ENCODE measurements at regions not wholly inside any gene's neighbourhood (a gene's known extent, or its start where the extent isn't known, plus 50 kb on each side); places are given as distances from the start of the nearest gene placed in this dataset.

GRCh38 chr3:67986706-67987105 lies 332.3 kb upstream of the SUCLG2 start:
- H3K4me1 ChIP-seq (ENCODE audit: control insufficient read depth in 1 of 2, insufficient read depth in 2 of 2, low read length in 2 of 2): no peaks in the 10 kb centered on the region
- no peaks in the 10 kb centered on the region for H3K27me3 Mint-ChIP-seq (ENCODE audit: low read depth in 3 of 3)
- peaks cover 0 to 2% (median 0%) of the 10 kb centered on the region in 7 donors for H3K9me3 Mint-ChIP-seq
- no peak for TF ChIP-seq CTCF (IDR thresholded peaks at IDR 0.05)
- H3K79me2 ChIP-seq (ENCODE audit: insufficient read depth, low read length): no peaks in the 10 kb centered on the region
- no peak for DNase-seq
- H3K27me3 ChIP-seq (ENCODE audit: control insufficient read depth in 2 of 2, insufficient read depth in 2 of 2, low read length in 2 of 2): no peaks in the 10 kb centered on the region
- no peaks in the 10 kb centered on the region for H3K4me1 Mint-ChIP-seq
- H3K36me3 Mint-ChIP-seq: no peaks in the 10 kb centered on the region
- no peaks in the 10 kb centered on the region for H3K9me3 ChIP-seq (replicated peaks in 1 of 2; ENCODE audit: control insufficient read depth in 1 of 2, insufficient read depth in 1 of 2, low read length in 2 of 2)
- H3K4me3 ChIP-seq (replicated peaks in 1 of 3; ENCODE audit: low read depth in 2 of 3, low read length in 3 of 3): no peak overlapping the region
- H3K4me2 ChIP-seq (replicated peaks; ENCODE audit: extremely low read depth, low read length, poor library complexity, severe bottlenecking): no peak overlapping the region
- H3K27ac Mint-ChIP-seq: no peak overlapping the region
- no peak overlapping the region for H3K27ac ChIP-seq (ENCODE audit: low read depth in 1 of 2, low read length in 2 of 2)
- H3K9ac ChIP-seq (ENCODE audit: insufficient read depth, low read length, poor library complexity, severe bottlenecking): no peak overlapping the region
- no peak overlapping the region for H2AFZ ChIP-seq (ENCODE audit: insufficient read depth, low read depth, low read length, poor library complexity, severe bottlenecking)
- no peak overlapping the region for H3K4me3 Mint-ChIP-seq
- 100% methylated on average over 2 of the region's 4 CpGs for WGBS (ENCODE audit: insufficient coverage)
- H4K20me1 ChIP-seq (ENCODE audit: insufficient read depth, low read length): no peaks in the 10 kb centered on the region
- intact Hi-C loops (cut with micrococcal nuclease): no loop called here
- no peaks in the 10 kb centered on the region for H3K36me3 ChIP-seq (replicated peaks in 1 of 2; ENCODE audit: control insufficient read depth in 1 of 2, insufficient read depth in 2 of 2, low read length in 2 of 2)

GRCh38 chr3:67983166-67983565 lies 328.8 kb upstream of the SUCLG2 start:
- WGBS (ENCODE audit: insufficient coverage): 89% methylated on average over 1 of the region's 3 CpGs
- no peak overlapping the region for H2AFZ ChIP-seq (ENCODE audit: insufficient read depth, low read depth, low read length, poor library complexity, severe bottlenecking)
- no peaks in the 10 kb centered on the region for H3K27me3 ChIP-seq (ENCODE audit: control insufficient read depth in 2 of 2, insufficient read depth in 2 of 2, low read length in 2 of 2)
- H3K36me3 ChIP-seq (replicated peaks in 1 of 2; ENCODE audit: control insufficient read depth in 1 of 2, insufficient read depth in 2 of 2, low read length in 2 of 2): no peaks in the 10 kb centered on the region
- H3K27me3 Mint-ChIP-seq (ENCODE audit: low read depth in 3 of 3): no peaks in the 10 kb centered on the region
- H3K9ac ChIP-seq (ENCODE audit: insufficient read depth, low read length, poor library complexity, severe bottlenecking): no peak overlapping the region
- no peak overlapping the region for H3K27ac ChIP-seq (ENCODE audit: low read depth in 1 of 2, low read length in 2 of 2)
- H3K36me3 Mint-ChIP-seq: no peaks in the 10 kb centered on the region
- H3K9me3 Mint-ChIP-seq: peaks cover 0 to 3% (median 0%) of the 10 kb centered on the region in 7 donors
- intact Hi-C loops (cut with micrococcal nuclease): no loop called here
- H3K4me3 Mint-ChIP-seq: no peak overlapping the region
- H3K27ac Mint-ChIP-seq: no peak overlapping the region
- no peaks in the 10 kb centered on the region for H3K9me3 ChIP-seq (replicated peaks in 1 of 2; ENCODE audit: control insufficient read depth in 1 of 2, insufficient read depth in 1 of 2, low read length in 2 of 2)
- no peaks in the 10 kb centered on the region for H3K4me1 Mint-ChIP-seq
- H3K4me1 ChIP-seq (ENCODE audit: control insufficient read depth in 1 of 2, insufficient read depth in 2 of 2, low read length in 2 of 2): no peaks in the 10 kb centered on the region
- DNase-seq: no peak
- H3K79me2 ChIP-seq (ENCODE audit: insufficient read depth, low read length): no peaks in the 10 kb centered on the region
- no peaks in the 10 kb centered on the region for H4K20me1 ChIP-seq (ENCODE audit: insufficient read depth, low read length)
- H3K4me3 ChIP-seq (replicated peaks in 1 of 3; ENCODE audit: low read depth in 2 of 3, low read length in 3 of 3): no peak overlapping the region
- no peak overlapping the region for H3K4me2 ChIP-seq (replicated peaks; ENCODE audit: extremely low read depth, low read length, poor library complexity, severe bottlenecking)
- TF ChIP-seq CTCF (IDR thresholded peaks at IDR 0.05): no peak
